Adrenal gland (tissue), 5 donors: ENCODE measurements at regions not wholly inside any gene's neighbourhood (a gene's known extent, or its start where the extent isn't known, plus 50 kb on each side); places are given as distances from the start of the nearest gene placed in this dataset.

Experiments
- CTCF ChIP-seq, 6 experiments: fragments of 450-650 bp in 4 of 6; fragments of 200-600 bp in 2 of 6; sonication (generic) in 1 of 6; IDR thresholded peaks; 1 replicate in 5 of 6; 2 replicates in 1 of 6; pipeline versions ENCODE4 v1.5.1 to v1.8.0; 2016 to 2021; ENCODE audit warnings: antibody characterized with exemption in 6 of 6, mild to moderate bottlenecking in 2 of 6, moderate library complexity in 1 of 6
- POLR2A ChIP-seq, 2 donors: fragments of 450-650 bp; IDR thresholded peaks; one replicate each; pipeline ENCODE4 v1.6.1; 2017; ENCODE audit warnings: antibody characterized with exemption in 2 of 2, mild to moderate bottlenecking in 2 of 2, moderate library complexity in 1 of 2
- donor health status: DM: no; HTN: no; CAD: no.

DNA sequence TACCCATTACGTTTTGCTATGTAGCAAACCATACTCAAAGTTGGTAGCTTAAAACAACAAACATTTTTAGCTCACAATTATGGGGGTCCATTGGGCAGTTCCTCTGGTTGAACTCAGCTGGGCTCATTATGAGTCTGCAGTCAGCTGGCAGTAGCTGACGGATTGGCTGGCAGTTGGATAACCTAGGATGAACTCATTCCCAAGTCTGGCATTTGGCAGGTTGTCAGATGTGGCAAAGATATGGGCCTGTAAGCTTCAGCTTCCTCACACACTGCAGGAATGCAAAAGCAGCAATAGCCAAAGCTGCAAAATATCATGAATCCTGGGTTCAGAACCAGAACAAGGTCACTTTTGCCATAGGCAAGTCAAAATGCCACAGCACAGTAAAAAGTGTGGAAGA, 412.2 kb upstream of the SORCS1 start:
- TF ChIP-seq POLR2A (IDR thresholded peaks at IDR 0.05) (no peak), CTCF (IDR thresholded peaks at IDR 0.05) (no peak)
